ENCODE measurements at regions not wholly inside any gene's neighbourhood (a gene's known extent, or its start where the extent isn't known, plus 50 kb on each side); places are given as distances from the start of the nearest gene placed in this dataset.

GRCh38 chr2:18795906-18796305 is 206.5 kb upstream of the NT5C1B start:
- Histone ChIP-seq H2AFZ (ENCODE audit: insufficient read depth, low read depth, low read length, poor library complexity, severe bottlenecking) (no peak overlapping the region), H3K9ac (ENCODE audit: insufficient read depth, low read length, poor library complexity, severe bottlenecking) (no peak overlapping the region), H3K79me2 (ENCODE audit: insufficient read depth, low read length) (no peaks in the 10 kb centered on the region), H3K4me2 (replicated peaks; ENCODE audit: extremely low read depth, low read length, poor library complexity, severe bottlenecking) (no peak overlapping the region), H3K4me3 (replicated peaks in 1 of 3; ENCODE audit: low read depth in 2 of 3, low read length in 3 of 3) (no peak overlapping the region), H3K27me3 (ENCODE audit: control insufficient read depth in 2 of 2, insufficient read depth in 2 of 2, low read length in 2 of 2) (no peaks in the 10 kb centered on the region), H3K4me1 (ENCODE audit: control insufficient read depth in 1 of 2, insufficient read depth in 2 of 2, low read length in 2 of 2) (no peaks in the 10 kb centered on the region), H3K9me3 (replicated peaks in 1 of 2; ENCODE audit: control insufficient read depth in 1 of 2, insufficient read depth in 1 of 2, low read length in 2 of 2) (peaks cover 14 to 16% of the 10 kb centered on the region in 2 donors), H3K27ac (ENCODE audit: low read depth in 1 of 2, low read length in 2 of 2) (no peak overlapping the region), H3K36me3 (replicated peaks in 1 of 2; ENCODE audit: control insufficient read depth in 1 of 2, insufficient read depth in 2 of 2, low read length in 2 of 2) (no peaks in the 10 kb centered on the region), H4K20me1 (ENCODE audit: insufficient read depth, low read length) (no peaks in the 10 kb centered on the region)
- Mint-ChIP-seq H3K4me1 (no peaks in the 10 kb centered on the region), H3K4me3 (no peak overlapping the region), H3K36me3 (no peaks in the 10 kb centered on the region), H3K27ac (no peak overlapping the region), H3K27me3 (ENCODE audit: low read depth in 3 of 3) (no peaks in the 10 kb centered on the region), H3K9me3 (peaks cover 0 to 26% (median 7%) of the 10 kb centered on the region in 7 donors)
- no peak for DNase-seq
- intact Hi-C loops (cut with micrococcal nuclease), result no loop called here
- no peak for TF ChIP-seq CTCF (IDR thresholded peaks at IDR 0.05)
- WGBS (ENCODE audit: insufficient coverage), result no CpG with 5 or more reads among the region's 1 CpG

- H3K27me3 ChIP-seq (ENCODE audit: control insufficient read depth in 2 of 2, insufficient read depth in 2 of 2, low read length in 2 of 2), result no peaks in the 10 kb centered on the region
- H3K36me3 Mint-ChIP-seq, result no peaks in the 10 kb centered on the region
- H3K4me3 Mint-ChIP-seq, result no peak overlapping the region
- H3K27ac Mint-ChIP-seq, result no peak overlapping the region
- intact Hi-C loops (cut with micrococcal nuclease), result no loop called here
- no peaks in the 10 kb centered on the region for H3K4me1 ChIP-seq (ENCODE audit: control insufficient read depth in 1 of 2, insufficient read depth in 2 of 2, low read length in 2 of 2)
- H4K20me1 ChIP-seq (ENCODE audit: insufficient read depth, low read length), result no peaks in the 10 kb centered on the region
- no peak overlapping the region for H3K4me3 ChIP-seq (replicated peaks in 1 of 3; ENCODE audit: low read depth in 2 of 3, low read length in 3 of 3)
- H3K79me2 ChIP-seq (ENCODE audit: insufficient read depth, low read length), result no peaks in the 10 kb centered on the region
- peaks cover 7 to 27% (median 8%) of the 10 kb centered on the region in 7 donors for H3K9me3 Mint-ChIP-seq
- TF ChIP-seq CTCF (IDR thresholded peaks at IDR 0.05), result no peak
- no peaks in the 10 kb centered on the region for H3K4me1 Mint-ChIP-seq
- peaks cover 10 to 17% of the 10 kb centered on the region in 2 donors for H3K9me3 ChIP-seq (replicated peaks in 1 of 2; ENCODE audit: control insufficient read depth in 1 of 2, insufficient read depth in 1 of 2, low read length in 2 of 2)
- H3K4me2 ChIP-seq (replicated peaks; ENCODE audit: extremely low read depth, low read length, poor library complexity, severe bottlenecking), result no peak overlapping the region
- no peaks in the 10 kb centered on the region for H3K27me3 Mint-ChIP-seq (ENCODE audit: low read depth in 3 of 3)
- no peaks in the 10 kb centered on the region for H3K36me3 ChIP-seq (replicated peaks in 1 of 2; ENCODE audit: control insufficient read depth in 1 of 2, insufficient read depth in 2 of 2, low read length in 2 of 2)
- DNase-seq, result no peak
- no peak overlapping the region for H2AFZ ChIP-seq (ENCODE audit: insufficient read depth, low read depth, low read length, poor library complexity, severe bottlenecking)
- no peak overlapping the region for H3K9ac ChIP-seq (ENCODE audit: insufficient read depth, low read length, poor library complexity, severe bottlenecking)
- WGBS (ENCODE audit: insufficient coverage), result 92% methylated on average over 5 of the region's 6 CpGs
- no peak overlapping the region for H3K27ac ChIP-seq (ENCODE audit: low read depth in 1 of 2, low read length in 2 of 2)
Measured at GRCh38 chr2:18792684-18793083, 203.3 kb upstream of the NT5C1B start.

Measured in CD14-positive monocyte (primary cell).